H9 (cell line): ENCODE measurements at regions not wholly inside any gene's neighbourhood (a gene's known extent, or its start where the extent isn't known, plus 50 kb on each side); places are given as distances from the start of the nearest gene placed in this dataset.

Experiments
- DNase-seq: peaks from one replicate; pipeline ENCODE4 v3.0.0-alpha.2; 2017
- H2AFZ ChIP-seq: one replicate; pipeline ENCODE4 v1.6.1; 2013; ENCODE audit warnings: mild to moderate bottlenecking, low read length, control low read depth, moderate library complexity
- H2AK5ac ChIP-seq: 2 replicates; pipeline ENCODE4 v1.6.1; 2013; ENCODE audit warnings: low read length, control low read depth, mixed read lengths; ENCODE audit not compliant: insufficient read length
- H2BK120ac ChIP-seq: one replicate; pipeline ENCODE4 v1.6.1; 2013; ENCODE audit warnings: low read depth, mild to moderate bottlenecking, low read length, control low read depth, inconsistent platforms; ENCODE audit not compliant: poor library complexity, severe bottlenecking
- H2BK12ac ChIP-seq: 2 replicates; pipeline ENCODE4 v1.6.1; 2013; ENCODE audit warnings: low read length, control low read depth, mixed read lengths, low read depth; ENCODE audit not compliant: insufficient read length
- H2BK15ac ChIP-seq: 2 replicates; pipeline ENCODE4 v1.6.1; 2013; ENCODE audit warnings: low read depth, low read length, control low read depth
- H2BK20ac ChIP-seq: one replicate; pipeline ENCODE4 v1.6.1; 2013; ENCODE audit warnings: low read depth, mild to moderate bottlenecking, low read length, control low read depth, inconsistent platforms; ENCODE audit not compliant: poor library complexity, severe bottlenecking
- H2BK5ac ChIP-seq: 2 replicates; pipeline ENCODE4 v1.6.1; 2013; ENCODE audit warnings: low read length, control low read depth, mixed read lengths; ENCODE audit not compliant: insufficient read length
- H3K14ac ChIP-seq: 2 replicates; pipeline ENCODE4 v1.6.1; 2013; ENCODE audit warnings: low read length, control low read depth; ENCODE audit not compliant: insufficient read depth
- H3K18ac ChIP-seq: 2 replicates; pipeline ENCODE4 v1.6.1; 2013; ENCODE audit warnings: low read depth, mild to moderate bottlenecking, mixed read lengths, low read length, control low read depth; ENCODE audit not compliant: insufficient read length
- H3K23ac ChIP-seq: 2 replicates; pipeline ENCODE4 v1.6.1; 2013; ENCODE audit warnings: low read length, control low read depth, mixed read lengths, low read depth; ENCODE audit not compliant: insufficient read length
- H3K23me2 ChIP-seq: 2 replicates; pipeline ENCODE4 v1.6.1; 2013; ENCODE audit warnings: low read depth, mild to moderate bottlenecking, mixed read lengths, low read length, control low read depth; ENCODE audit not compliant: insufficient read length, poor library complexity, severe bottlenecking
- H3K27ac ChIP-seq: 2 replicates; pipeline ENCODE4 v1.5.1; 2013; ENCODE audit warnings: low read length, control low read depth, mixed read lengths, low read depth; ENCODE audit not compliant: insufficient read length
- H3K27me3 ChIP-seq: 2 replicates; pipeline ENCODE4 v1.6.1; 2013; ENCODE audit warnings: low read length, control low read depth, inconsistent platforms; ENCODE audit not compliant: insufficient read depth
- H3K4ac ChIP-seq: 2 replicates; pipeline ENCODE4 v1.6.1; 2013; ENCODE audit warnings: low read depth, mild to moderate bottlenecking, control low read depth, inconsistent platforms, low read length, moderate library complexity
- H3K4me1 ChIP-seq: 2 replicates; pipeline ENCODE4 v1.6.1; 2013; ENCODE audit warnings: low read length, control low read depth, inconsistent platforms; ENCODE audit not compliant: insufficient read depth
- H3K4me2 ChIP-seq: 2 replicates; pipeline ENCODE4 v1.6.1; 2013; ENCODE audit warnings: low read length, control low read depth, mixed read lengths; ENCODE audit not compliant: insufficient read length, insufficient read depth
- H3K56ac ChIP-seq: 2 replicates; pipeline ENCODE4 v1.6.1; 2013; ENCODE audit warnings: low read depth, mild to moderate bottlenecking, mixed read lengths, low read length, control low read depth; ENCODE audit not compliant: insufficient read length
- H3K79me1 ChIP-seq: 2 replicates; pipeline ENCODE4 v1.6.1; 2013; ENCODE audit warnings: low read depth, mild to moderate bottlenecking, moderate library complexity, low read length, control low read depth, inconsistent platforms; ENCODE audit not compliant: insufficient read depth, poor library complexity, severe bottlenecking
- H3K79me2 ChIP-seq: 2 replicates; pipeline ENCODE4 v1.6.1; 2013; ENCODE audit warnings: low read length, control low read depth, inconsistent platforms; ENCODE audit not compliant: insufficient read depth
- H3K9ac ChIP-seq: 2 replicates; pipeline ENCODE4 v1.6.1; 2013; ENCODE audit warnings: low read length, control low read depth, mixed read lengths; ENCODE audit not compliant: insufficient read length; ENCODE audit errors: extremely low read depth
- H3K9me3 ChIP-seq: one replicate; pipeline ENCODE4 v1.6.1; 2013; ENCODE audit warnings: low read depth, low read length, inconsistent platforms; ENCODE audit not compliant: control insufficient read depth
- H3T11ph ChIP-seq: one replicate; pipeline ENCODE4 v1.6.1; 2013; ENCODE audit warnings: mild to moderate bottlenecking, low read length, control low read depth, inconsistent platforms
- H4K20me1 ChIP-seq: one replicate; pipeline ENCODE4 v1.6.1; 2013; ENCODE audit not compliant: control insufficient read depth, insufficient read length, insufficient read depth
- H4K5ac ChIP-seq: 2 replicates; pipeline ENCODE4 v1.6.1; 2013; ENCODE audit warnings: low read depth, mild to moderate bottlenecking, mixed read lengths, low read length, control low read depth; ENCODE audit not compliant: insufficient read length
- H4K8ac ChIP-seq: replicated peaks from 2 replicates; pipeline ENCODE4 v1.6.1; 2013; ENCODE audit warnings: low read length, control low read depth, mixed read lengths, low read depth; ENCODE audit not compliant: insufficient read length
- H4K91ac ChIP-seq: 2 replicates; pipeline ENCODE4 v1.6.1; 2013; ENCODE audit warnings: low read depth, mild to moderate bottlenecking, moderate library complexity, mixed read lengths, low read length, control low read depth; ENCODE audit not compliant: insufficient read length
- H3K27ac Mint-ChIP-seq, 3 experiments: 2 replicates in 2 of 3; 3 replicates in 1 of 3; pipeline ENCODE4 v1.8.0; 2020 to 2021; ENCODE audit warnings: mixed read lengths in 3 of 3, mild to moderate bottlenecking in 1 of 3, moderate library complexity in 1 of 3
- H3K27me3 Mint-ChIP-seq: 2 replicates; pipeline ENCODE4 v1.8.0; 2021; ENCODE audit warnings: low read depth, mild to moderate bottlenecking, moderate library complexity, mixed read lengths
- H3K36me3 Mint-ChIP-seq, 3 experiments: 2 replicates in 2 of 3; 3 replicates in 1 of 3; pipeline ENCODE4 v1.8.0; 2020 to 2021; ENCODE audit warnings: low read depth in 3 of 3, mixed read lengths in 3 of 3; ENCODE audit not compliant: insufficient read depth in 1 of 3
- H3K4me1 Mint-ChIP-seq, 2 experiments: 2 replicates each; pipeline ENCODE4 v1.8.0; 2020; ENCODE audit warnings: mixed read lengths in 2 of 2
- H3K4me3 Mint-ChIP-seq, 2 experiments: 2 replicates in 1 of 2; 3 replicates in 1 of 2; pipeline ENCODE4 v1.8.0; 2020 to 2021; ENCODE audit warnings: mild to moderate bottlenecking in 2 of 2, mixed read lengths in 2 of 2, moderate library complexity in 1 of 2
- H3K9me3 Mint-ChIP-seq, 2 experiments: 2 replicates in 1 of 2; 3 replicates in 1 of 2; pipeline ENCODE4 v1.8.0; 2020; ENCODE audit warnings: mild to moderate bottlenecking in 2 of 2, mixed read lengths in 2 of 2, moderate library complexity in 1 of 2
- WGBS: extraction: QIAGEN DNeasy Blood & Tissue Kit; methylation state at CpG from one replicate; pipeline ENCODE4 v1.1.7; 2013; ENCODE audit warnings: missing lambda C conversion rate, low lambda C conversion rate, mixed read lengths; ENCODE audit not compliant: insufficient read length; ENCODE audit errors: extremely low coverage; 5-methylcytosine and 5-hydroxymethylcytosine counted together
- TF ChIP-seq, protein P1 (sequence below): fragments of 200-600 bp; sonication (generic); conservative IDR thresholded peaks from 3 replicates; pipeline ENCODE4 v1.8.0; 2021; ENCODE audit warnings: antibody characterized with exemption, mild to moderate bottlenecking

DNA sequence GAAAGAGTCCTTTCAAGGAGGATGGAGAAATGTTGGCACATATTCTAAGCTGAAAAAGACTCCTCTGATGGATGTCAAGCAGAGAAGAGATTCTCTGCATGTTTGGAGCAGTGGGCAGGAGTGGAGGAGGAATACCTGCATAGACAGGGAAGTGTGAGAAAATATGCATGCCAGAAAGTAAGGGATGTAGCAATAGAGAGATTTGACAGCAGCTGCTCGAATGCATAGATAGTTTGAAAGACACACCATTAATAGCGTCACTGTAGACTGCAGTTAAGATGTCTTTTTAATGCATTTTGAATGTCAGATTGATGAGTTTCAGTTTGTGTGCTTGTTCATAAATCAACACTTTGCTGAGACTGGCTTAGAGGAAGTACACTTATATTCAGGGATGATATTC, 169.9 kb upstream of the POT1 start:
- Histone ChIP-seq H3K27ac (no peak overlapping the region), H2BK120ac (no peak overlapping the region), H3K27me3 (no peaks in the 10 kb centered on the region), H3K23me2 (no peaks in the 10 kb centered on the region), H3K4me1 (peaks cover 3% of the 10 kb centered on the region; the same call in 1 of the 2 replicates), H2BK20ac (no peak overlapping the region), H4K5ac (no peak overlapping the region), H2AK5ac (no peak overlapping the region), H3K79me1 (no peaks in the 10 kb centered on the region), H3K14ac (no peak overlapping the region), H3K79me2 (no peaks in the 10 kb centered on the region), H2AFZ (no peak overlapping the region), H2BK5ac (no peak overlapping the region), H3K23ac (no peak overlapping the region), H3K9me3 (no peaks in the 10 kb centered on the region), H3K4me2 (no peak overlapping the region), H3K56ac (no peak overlapping the region), H4K91ac (no peak overlapping the region), H2BK12ac (no peak overlapping the region), H3K9ac (no peak overlapping the region), H3T11ph (no peak overlapping the region), H4K20me1 (no peaks in the 10 kb centered on the region), H3K18ac (no peak overlapping the region), H2BK15ac (no peak overlapping the region), H3K4ac (no peak overlapping the region), H4K8ac (no peak overlapping the region)
- WGBS: no CpG with 5 or more reads among the region's 2 CpGs
- Mint-ChIP-seq H3K27me3 (no peaks in the 10 kb centered on the region; the same call in 1 of the 2 replicates), H3K9me3 (peaks cover 0 to 3% of the 10 kb centered on the region in 2 experiments; a peak in 1 of 5 replicates), H3K4me3 (no peak overlapping the region), H3K4me1 (peaks cover 4 to 6% of the 10 kb centered on the region in 2 experiments), H3K36me3 (peaks cover 0 to 2% (median 0%) of the 10 kb centered on the region in 3 experiments; a peak in 1 of 7 replicates), H3K27ac (no peak overlapping the region)
- DNase-seq: no peak
- TF ChIP-seq, protein P1, sequence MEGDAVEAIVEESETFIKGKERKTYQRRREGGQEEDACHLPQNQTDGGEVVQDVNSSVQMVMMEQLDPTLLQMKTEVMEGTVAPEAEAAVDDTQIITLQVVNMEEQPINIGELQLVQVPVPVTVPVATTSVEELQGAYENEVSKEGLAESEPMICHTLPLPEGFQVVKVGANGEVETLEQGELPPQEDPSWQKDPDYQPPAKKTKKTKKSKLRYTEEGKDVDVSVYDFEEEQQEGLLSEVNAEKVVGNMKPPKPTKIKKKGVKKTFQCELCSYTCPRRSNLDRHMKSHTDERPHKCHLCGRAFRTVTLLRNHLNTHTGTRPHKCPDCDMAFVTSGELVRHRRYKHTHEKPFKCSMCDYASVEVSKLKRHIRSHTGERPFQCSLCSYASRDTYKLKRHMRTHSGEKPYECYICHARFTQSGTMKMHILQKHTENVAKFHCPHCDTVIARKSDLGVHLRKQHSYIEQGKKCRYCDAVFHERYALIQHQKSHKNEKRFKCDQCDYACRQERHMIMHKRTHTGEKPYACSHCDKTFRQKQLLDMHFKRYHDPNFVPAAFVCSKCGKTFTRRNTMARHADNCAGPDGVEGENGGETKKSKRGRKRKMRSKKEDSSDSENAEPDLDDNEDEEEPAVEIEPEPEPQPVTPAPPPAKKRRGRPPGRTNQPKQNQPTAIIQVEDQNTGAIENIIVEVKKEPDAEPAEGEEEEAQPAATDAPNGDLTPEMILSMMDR: no peak
